BJ (cell line): ENCODE measurements at regions not wholly inside any gene's neighbourhood (a gene's known extent, or its start where the extent isn't known, plus 50 kb on each side); places are given as distances from the start of the nearest gene placed in this dataset.

Source experiments
- CTCF ChIA-PET: fragments of 350-600 bp; formaldehyde crosslinking; extraction: SDS; loops from one replicate; lab custom pipeline; 2021; ENCODE audit warnings: antibody characterized with exemption, inconsistent platforms; lab: Yijun Ruan, JAX
- POLR2A ChIA-PET: fragments of 300-600 bp; sonication (Branson Sonifier 250); formaldehyde crosslinking; extraction: SDS; loops from one replicate; lab custom pipeline; 2021; ENCODE audit warnings: antibody characterized with exemption; lab: Charles Lee
- DNase-seq: peaks from one replicate; pipeline ENCODE4 v3.0.0-alpha.2; 2011; ENCODE audit warnings: low read depth
- H3K27me3 ChIP-seq: 2 replicates; pipeline ENCODE4 v1.6.0; 2011; ENCODE audit warnings: low read length; ENCODE audit not compliant: control insufficient read depth, insufficient read depth
- H3K36me3 ChIP-seq: 2 replicates; pipeline ENCODE4 v1.5.1; 2011; ENCODE audit warnings: low read length; ENCODE audit not compliant: control insufficient read depth, insufficient read depth
- H3K4me3 ChIP-seq: 2 replicates; pipeline ENCODE4 v1.5.1; 2011; ENCODE audit warnings: low read depth, mild to moderate bottlenecking, control low read depth, low read length
- TF ChIP-seq, protein P1 (sequence below): IDR thresholded peaks from 2 replicates; pipeline ENCODE4 v1.5.1; 2011; ENCODE audit warnings: low read depth, mild to moderate bottlenecking, control low read depth, inconsistent platforms, low read length, moderate library complexity; ENCODE audit not compliant: insufficient read depth

- TF ChIP-seq, protein P1, sequence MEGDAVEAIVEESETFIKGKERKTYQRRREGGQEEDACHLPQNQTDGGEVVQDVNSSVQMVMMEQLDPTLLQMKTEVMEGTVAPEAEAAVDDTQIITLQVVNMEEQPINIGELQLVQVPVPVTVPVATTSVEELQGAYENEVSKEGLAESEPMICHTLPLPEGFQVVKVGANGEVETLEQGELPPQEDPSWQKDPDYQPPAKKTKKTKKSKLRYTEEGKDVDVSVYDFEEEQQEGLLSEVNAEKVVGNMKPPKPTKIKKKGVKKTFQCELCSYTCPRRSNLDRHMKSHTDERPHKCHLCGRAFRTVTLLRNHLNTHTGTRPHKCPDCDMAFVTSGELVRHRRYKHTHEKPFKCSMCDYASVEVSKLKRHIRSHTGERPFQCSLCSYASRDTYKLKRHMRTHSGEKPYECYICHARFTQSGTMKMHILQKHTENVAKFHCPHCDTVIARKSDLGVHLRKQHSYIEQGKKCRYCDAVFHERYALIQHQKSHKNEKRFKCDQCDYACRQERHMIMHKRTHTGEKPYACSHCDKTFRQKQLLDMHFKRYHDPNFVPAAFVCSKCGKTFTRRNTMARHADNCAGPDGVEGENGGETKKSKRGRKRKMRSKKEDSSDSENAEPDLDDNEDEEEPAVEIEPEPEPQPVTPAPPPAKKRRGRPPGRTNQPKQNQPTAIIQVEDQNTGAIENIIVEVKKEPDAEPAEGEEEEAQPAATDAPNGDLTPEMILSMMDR = no peak
- DNase-seq = no peak
- Histone ChIP-seq H3K36me3 (no peaks in the 10 kb centered on the region), H3K27me3 (no peaks in the 10 kb centered on the region), H3K4me3 (no peak overlapping the region)
- ChIA-PET POLR2A (no interaction called here), CTCF (no interaction called here)
Measured at GRCh38 chr1:215487466-215487865, 79.6 kb upstream of the KCTD3 start.

GRCh38 chr1:215488850-215489249 lies 78.3 kb upstream of the KCTD3 start:
- CTCF ChIA-PET = interaction anchor here (1.1 kb wide), 1 partner anchor 20 kb away, joined by 3 read pairs; no protein-coding TSS in a partner anchor
- POLR2A ChIA-PET = no interaction called here
- Histone ChIP-seq H3K27me3 (no peaks in the 10 kb centered on the region), H3K36me3 (no peaks in the 10 kb centered on the region), H3K4me3 (no peak overlapping the region)
- TF ChIP-seq, protein P1 = no peak
- no peak for DNase-seq

- CTCF ChIA-PET = interaction anchor here (0.6 to 1.1 kb wide), 2 partner anchors 21 to 407 kb away, joined by 3 read pairs; no protein-coding TSS in a partner anchor
Measured at GRCh38 chr1:215489771-215490565, 77.1 kb upstream of the KCTD3 start.

GRCh38 chr1:215497528-215497927 lies 69.6 kb upstream of the KCTD3 start:
- no peak for DNase-seq
- H3K36me3 ChIP-seq = no peaks in the 10 kb centered on the region
- H3K4me3 ChIP-seq = no peak overlapping the region
- TF ChIP-seq, protein P1 = no peak
- ChIA-PET CTCF (no interaction called here), POLR2A (no interaction called here)
- no peaks in the 10 kb centered on the region for H3K27me3 ChIP-seq

More at GRCh38 chr1:215489771-215490565, 77.1 kb upstream of the KCTD3 start:
- Histone ChIP-seq H3K27me3 (no peaks in the 10 kb centered on the region), H3K4me3 (no peak overlapping the region), H3K36me3 (no peaks in the 10 kb centered on the region)
- POLR2A ChIA-PET = interaction anchor here (0.6 kb wide), 1 partner anchor 11 kb away, joined by 6 read pairs; no protein-coding TSS in a partner anchor
- DNase-seq = no peak
- TF ChIP-seq, protein P1 = no peak

DNA sequence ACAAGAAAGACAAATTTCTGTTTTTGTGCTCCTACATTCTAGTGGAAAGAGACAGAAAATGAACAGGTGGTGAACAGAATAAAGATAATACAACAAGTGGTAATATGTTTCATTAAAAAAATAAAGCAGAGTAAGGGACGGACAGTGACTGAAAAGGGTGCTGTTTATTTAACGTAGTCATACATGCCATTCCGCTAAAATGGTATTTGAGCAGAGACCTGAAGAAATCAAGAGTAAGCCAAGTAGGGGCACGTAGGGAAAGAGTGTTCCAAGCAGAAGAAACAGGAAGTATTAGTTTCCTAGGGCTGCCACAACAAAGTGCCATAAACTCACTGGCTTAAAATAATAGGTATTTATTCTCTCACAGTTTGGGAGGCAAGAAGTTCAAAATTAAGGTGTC lies 65.6 kb upstream of the KCTD3 start:
- H3K36me3 ChIP-seq = no peaks in the 10 kb centered on the region
- no peak overlapping the region for H3K4me3 ChIP-seq
- no peak for DNase-seq
- H3K27me3 ChIP-seq = no peaks in the 10 kb centered on the region
- TF ChIP-seq, protein P1 = no peak
- CTCF ChIA-PET = no interaction called here
- POLR2A ChIA-PET = interaction anchor here (0.6 kb wide), 1 partner anchor 12 kb away, joined by 6 read pairs; no protein-coding TSS in a partner anchor
